Stimulated activated CD4-positive, alpha-beta T cell treated with anti-CD3 and anti-CD28 coated beads, Interleukin-2, amount 100 ng/mL, for 24 hours (primary cell): ENCODE measurements at regions not wholly inside any gene's neighbourhood (a gene's known extent, or its start where the extent isn't known, plus 50 kb on each side); places are given as distances from the start of the nearest gene placed in this dataset.

ENCODE experiments used
- DNase-seq, 2 donors: peaks; one replicate each; pipeline ENCODE4 v3.0.0-alpha.2; 2020

DNA sequence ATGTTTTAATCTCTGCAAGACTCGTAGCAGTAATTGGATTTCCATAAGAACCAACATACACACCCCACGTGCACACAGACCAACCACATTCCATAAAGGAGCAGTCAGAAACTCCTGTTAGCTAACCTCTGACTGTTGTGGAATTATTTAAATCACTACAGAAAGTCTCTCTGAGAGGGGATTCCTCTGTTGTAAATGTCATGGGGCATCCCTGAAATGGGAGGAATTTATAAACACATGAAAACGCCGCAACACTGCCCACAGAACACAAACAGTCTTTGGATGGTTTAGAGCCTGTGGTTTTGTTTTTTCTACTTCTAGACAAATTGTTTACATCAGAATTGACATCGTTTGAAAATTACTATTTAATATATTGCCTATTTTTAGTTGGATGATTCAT, 740.1 kb upstream of the GRM7 start:
- DNase-seq = no peak

DNA sequence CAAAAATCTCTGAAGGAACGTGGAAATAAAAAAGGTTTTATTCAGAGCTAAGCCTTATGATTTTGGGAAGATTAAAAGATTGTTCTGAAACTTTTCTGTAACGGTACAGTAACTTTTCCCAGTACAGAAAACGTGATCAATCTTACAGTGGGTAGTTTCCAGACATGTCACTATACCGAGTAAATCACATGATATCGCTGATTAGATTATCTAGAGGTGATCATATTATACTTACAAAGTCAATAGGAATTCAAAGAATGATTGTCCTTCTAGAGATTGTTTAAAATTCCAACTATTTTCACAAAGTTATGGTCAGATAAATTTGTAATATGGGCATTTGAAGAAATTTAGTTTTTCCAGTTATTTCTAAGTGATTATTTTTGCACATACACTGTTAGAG, 736.0 kb upstream of the GRM7 start:
- DNase-seq = no peak

DNA sequence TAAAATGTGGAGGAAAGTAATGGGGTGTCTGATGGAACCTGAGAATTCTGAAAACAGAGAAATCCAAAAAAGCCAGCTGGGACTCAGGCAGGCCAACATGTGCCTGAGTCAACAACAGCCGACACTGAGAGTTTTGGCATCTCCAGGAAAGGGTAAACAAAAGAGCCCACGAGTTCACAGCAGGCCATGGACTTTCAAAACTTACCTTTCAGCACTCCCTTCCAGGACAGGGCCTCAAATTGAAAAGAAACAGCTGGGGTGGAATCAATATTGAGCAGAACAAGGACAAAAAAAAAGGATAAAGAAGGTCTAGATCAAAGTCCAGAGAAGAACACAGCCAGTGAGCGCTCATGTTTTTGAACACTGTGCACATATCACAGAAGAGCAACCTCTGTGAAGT, 735.4 kb upstream of the GRM7 start:
- no peak for DNase-seq

DNA sequence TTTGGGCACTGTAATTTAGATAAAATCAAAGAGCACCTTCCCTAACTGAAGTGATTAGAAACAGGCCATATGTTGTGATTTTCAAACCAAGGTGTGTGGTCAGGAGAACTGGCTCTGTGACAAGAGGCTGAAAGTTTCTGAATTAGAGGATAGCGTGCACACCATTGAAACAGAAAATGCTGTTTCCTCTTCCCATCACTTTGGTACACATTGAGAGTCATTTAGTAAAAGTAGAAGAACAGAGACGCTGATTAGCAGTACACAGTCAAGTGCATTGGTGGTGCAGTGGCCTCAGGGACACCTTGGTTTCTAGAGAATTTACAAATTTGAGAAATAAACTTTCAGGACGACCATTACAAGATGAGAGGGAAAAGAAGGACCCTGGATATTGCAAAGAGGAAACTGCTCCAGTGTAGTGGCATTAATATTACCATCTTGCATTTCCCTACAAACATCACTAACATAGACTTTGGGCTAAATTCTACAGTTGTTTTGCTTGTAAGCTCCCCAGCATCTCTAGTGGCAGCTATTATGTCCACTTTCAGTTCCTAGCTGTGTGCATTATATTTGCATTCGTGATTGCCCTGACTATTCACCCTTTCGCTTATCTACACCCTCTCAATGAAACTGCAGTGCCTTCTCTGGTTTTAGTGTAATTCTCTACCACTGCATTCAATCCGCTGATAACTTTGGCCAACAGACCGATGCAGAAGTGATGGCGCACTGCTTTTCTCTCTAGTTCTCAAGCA, 728.1 kb upstream of the GRM7 start:
- no peak for DNase-seq

DNA sequence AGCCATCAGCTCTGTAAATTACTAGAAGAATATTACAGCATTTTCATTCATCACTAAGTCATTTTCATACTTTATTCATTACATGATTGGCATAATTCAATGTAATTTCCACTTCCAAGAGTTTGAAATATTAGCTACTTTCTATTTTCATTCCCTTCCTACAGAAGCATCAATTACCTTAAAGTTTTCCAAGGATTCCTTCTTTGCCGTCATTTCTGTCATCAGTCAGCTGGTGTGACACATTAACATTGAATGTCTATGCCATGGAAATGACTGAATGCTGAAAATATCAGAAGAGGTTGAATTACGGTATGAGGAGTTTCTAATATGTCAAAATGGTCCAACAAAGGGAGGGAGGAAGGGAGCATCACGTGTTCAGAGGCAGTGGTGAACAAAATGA, 718.2 kb upstream of the GRM7 start:
- no peak for DNase-seq

DNA sequence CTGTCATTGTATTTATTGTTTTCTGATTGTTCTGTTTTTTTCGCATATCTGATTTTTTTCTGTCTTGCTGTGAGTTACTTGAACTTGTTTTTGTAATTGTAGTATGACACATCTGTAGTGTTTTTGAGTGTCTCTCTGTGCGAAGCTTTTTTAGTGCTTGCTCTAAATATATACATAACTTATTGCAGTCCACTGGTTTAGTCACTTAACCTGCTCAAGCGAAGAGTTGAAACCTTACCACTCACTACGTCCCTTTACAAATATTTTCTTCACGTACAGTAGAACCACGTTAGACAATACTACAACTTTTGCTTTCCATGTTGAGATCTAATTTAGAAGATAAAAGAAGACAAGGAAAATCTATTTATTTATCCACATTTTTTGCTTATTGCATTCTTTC, 713.0 kb upstream of the GRM7 start:
- no peak for DNase-seq

DNA sequence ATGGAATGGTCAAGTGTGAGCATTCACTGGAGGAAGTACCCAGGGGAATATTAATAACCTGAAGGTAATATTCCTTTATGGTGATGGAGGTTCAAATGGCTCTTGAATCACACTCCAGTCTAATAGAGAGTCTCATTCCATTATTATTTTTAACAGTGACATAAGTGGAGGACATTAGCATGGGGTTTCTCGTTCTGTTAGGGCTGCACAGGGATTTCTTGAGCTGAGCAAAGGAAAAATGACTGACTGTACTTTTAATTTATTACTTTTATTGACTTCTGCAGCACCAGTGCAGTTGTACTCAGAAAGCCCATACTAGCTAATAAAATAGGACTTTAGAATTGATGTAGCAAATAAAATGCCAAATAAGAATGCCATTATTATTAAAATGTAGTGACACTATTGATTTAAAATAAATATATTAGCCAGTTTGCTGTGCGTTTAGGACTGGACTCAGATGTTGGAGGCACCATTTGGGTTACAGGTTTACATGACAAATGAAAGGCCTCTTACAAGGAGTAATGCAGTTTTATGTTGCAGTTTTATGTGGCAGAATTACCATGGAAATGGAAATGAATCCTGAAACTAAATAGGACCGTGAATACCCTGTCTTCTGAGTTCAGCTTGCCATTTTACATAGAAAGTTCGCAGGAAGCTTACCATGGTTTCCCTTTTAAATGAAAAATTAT, 705.1 kb upstream of the GRM7 start:
- no peak for DNase-seq

DNA sequence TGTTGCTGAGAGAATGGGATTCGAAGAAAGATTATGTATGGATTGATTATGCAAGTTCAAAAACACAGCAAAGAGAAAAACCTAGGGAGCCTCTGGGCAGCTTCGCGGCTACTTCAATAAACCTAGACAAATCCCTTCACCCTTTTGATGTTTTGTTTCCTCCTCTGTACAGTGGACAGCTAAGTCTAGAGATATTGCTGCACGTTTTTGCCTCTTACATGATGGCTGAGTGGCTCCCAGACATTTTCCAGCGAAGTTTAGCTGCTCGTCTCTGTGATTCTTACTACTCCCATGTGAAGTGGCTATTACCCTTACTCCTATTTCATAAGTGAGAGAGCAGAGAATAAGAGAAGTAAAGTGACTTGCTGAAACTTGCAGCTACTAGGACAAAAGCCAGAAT, 695.0 kb upstream of the GRM7 start:
- no peak for DNase-seq

DNA sequence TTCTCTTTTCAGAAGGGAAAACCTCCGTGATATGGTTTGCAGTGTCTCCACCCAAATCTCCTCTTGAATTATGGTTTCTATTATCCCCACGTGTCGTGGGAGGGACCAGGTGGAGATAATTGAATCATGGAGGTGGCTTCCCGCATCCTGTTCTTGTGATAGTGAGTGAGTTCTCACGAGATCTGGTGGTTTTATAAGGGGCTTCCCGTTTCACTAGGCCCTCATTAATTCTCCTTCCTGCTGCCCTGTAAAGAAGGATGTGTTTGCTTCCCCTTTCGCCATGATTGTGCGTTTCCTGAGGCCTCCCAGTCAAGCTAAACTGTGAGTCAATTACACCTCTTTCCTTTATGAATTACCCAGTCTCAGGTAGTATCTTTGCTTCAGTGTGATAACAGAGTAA, 692.7 kb upstream of the GRM7 start:
- DNase-seq = no peak

DNA sequence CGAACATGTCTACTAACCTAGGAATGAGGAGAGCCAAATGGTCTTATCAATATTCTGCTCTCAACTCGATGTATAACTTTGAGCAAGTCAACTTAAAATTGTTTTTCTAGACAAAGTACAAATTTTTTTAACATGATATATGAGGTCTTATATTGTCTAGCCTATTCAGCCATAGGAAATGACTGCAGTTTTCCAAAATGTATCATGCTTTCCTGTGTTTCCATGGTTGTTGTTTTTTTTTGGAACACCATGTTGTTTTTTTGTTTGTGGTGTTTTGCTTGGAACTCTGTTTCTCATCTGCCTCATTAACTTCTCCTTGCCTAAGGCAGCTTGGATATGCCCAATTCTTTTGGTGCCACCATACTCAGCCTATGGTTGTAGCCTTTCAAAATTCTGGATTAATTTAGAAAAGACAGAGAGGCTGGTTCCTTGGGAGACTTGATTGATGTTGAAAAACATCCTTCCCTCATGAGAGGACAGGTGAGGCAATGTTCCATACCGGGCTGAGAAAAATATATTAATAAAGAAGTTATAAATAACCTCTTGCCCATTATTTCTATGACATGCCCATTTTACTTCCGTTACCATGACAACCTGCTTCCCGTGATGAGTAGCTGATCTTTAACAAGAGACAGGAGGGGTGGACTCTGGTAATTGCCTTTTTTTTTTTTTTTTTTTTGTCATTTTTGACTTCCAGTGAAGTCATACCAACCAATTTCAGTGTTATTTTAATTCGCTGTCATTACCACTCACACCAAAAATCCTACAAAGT, 687.9 kb upstream of the GRM7 start:
- no peak for DNase-seq

DNA sequence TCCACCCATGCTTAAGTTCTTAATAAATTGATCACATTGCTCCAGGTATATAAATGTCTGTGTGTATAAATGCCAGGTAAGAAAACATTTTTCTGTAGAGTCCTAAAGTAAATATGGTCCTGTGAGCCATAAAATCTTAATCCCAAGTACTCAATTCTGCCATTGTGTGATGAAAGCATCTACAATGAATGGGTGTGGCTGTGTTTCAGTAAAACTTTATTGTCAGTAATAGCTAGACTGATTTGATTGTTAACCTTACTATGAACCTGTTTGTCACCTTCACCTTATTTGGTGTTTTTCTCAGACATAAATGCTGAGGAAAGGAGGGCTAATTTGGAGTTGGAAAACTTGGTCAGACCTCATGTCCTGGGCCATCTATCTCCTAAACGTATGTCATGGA, 683.5 kb upstream of the GRM7 start:
- no peak for DNase-seq

DNA sequence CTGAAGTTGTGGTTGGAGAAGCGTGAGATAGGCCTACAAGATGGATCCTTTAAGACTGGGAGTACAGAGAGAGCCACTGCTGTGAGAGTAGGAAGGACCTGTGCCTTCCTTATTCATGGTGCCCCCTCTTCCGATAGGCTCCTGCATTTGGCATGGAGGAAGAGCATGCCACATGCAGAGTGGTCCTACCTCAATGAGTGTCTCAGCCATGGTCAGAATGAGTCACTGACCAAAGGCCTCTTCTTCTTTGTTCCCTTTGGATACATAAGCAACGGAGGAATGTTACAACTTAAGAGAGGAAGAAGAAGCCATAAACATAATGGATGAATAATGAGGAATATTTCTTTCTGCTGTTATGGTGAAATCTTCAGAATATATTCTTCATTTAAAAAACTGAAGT, 681.2 kb upstream of the GRM7 start:
- no peak for DNase-seq

DNA sequence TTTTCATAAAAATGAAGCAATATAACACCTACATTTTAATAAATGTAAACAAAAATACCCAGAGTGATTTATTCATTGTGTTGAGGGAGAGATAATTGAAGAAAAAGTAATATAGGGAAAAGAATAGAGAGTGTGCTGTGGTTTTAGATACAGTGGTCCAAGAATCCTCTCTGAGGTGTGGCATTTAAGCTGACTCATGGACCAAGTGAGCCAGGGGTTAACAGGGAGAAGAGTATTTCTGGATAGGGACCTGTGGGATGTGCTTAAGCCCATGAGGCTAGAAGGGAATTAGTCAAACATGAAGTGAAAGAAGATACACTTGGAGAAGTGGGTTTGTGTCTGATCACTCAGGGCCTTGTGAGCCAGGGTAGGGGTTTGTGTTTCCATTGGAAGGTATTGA, 680.7 kb upstream of the GRM7 start:
- DNase-seq = no peak

DNA sequence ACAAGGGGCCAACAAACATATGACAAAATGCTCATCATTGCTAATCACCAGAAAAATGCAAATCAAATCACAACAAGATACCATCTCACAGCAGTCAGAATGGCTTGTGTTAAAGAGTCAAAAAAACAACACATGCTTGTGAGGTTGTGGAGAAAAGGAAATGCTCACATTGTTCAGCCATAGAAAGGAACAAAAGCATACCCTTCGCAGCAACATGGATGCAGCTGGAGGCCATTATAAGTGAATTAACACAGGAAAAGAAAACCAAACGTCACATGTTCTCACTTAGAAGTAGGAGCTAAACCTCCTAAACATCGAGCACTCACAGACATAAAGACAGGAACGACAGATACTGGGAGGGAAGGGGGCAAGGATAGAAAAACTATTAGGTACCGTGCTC, 678.4 kb upstream of the GRM7 start:
- no peak for DNase-seq

DNA sequence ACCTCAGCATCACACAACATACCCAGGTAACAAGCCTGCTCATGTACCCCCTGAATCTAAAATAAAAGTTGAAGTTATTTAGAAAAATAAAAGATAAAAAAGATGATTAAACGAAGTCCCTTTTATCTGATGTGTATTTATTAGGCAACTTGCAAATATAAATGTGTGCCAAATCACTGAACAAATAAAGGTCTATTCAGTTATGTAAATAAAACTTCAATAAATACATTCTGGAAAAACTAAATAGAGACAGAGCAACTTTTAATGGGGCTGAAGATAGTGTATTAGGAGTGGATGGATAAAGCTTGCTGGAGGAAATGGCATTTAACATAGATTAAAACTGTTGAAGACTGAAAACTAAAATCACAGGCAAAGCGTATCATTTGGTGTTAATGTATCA, 678.0 kb upstream of the GRM7 start:
- no peak for DNase-seq

DNA sequence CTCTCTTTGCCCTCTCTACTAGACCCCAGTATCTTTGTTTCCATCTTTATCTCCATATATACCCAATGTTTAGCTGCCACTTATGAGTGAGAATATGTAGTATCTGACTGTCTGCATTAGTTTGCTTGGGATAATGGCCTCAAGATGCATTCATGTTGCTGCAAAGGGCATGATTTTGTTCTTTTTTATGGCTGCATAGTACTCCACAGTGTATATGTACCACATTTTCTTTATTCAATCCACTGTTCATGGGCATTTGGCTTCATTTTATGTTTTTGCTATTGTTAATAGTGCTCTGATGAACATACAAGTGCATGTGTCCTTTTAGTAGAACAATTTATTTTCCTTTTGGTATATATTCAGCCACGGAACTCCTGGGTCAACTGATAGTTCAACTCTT, 671.5 kb upstream of the GRM7 start:
- no peak for DNase-seq

DNA sequence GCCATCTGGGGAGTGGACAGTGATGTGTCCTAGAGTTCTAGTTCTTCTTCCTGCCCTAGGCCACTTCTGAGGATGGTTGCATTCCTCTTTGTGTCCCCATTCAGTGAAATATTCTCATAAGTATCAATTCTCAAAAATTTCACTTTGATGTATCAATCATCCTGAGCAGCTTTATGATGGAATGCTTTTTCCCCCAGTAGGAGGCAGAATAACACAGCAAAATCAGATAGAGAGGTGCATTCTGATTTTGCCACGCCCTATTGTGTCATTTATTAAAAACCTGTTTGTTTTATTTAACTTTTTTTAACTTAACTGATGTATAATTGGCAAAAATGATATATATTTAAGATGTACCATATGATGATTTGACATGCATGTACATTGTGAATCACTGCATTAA, 656.0 kb upstream of the GRM7 start:
- no peak for DNase-seq

DNA sequence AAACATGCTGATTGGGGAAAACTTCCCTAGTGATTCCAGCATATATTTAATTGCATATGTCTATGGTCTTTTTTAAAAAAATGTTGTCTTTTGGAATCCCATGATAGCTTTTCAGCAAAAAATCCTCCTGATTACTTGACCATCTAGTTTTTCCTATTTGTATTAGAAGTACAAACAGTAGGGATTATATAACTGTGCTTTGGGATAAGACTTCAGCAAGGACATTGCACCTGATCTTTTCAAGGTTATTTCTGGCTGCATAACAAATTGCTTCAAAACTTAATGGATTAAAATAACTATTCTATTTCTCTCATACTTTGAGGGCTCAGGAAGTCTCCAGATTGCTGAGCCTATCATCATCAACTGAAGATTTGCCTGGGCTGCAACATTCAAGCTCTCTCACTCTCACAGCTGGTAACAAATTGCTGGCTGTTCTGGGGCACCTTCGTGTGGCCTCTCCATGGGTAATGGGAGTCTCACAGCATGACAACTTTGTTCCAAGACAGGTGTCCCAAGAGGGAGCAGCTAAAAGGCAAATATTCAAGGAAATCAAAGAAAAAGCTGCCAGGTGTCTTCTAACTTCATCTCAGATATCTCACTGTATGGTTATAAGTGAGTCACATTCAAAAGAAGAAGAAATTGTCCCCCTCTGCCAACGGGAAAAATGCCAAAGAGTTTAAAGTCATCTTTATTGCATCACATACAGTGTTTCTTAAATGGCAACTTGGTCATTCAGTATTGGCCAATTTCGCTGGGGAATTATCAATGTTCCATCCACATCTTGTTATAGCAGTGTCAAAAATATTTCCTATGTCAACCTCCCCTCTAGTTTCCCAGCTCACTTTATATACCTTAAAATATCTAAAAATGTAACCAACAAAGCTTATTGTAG, 644.5 kb upstream of the GRM7 start:
- DNase-seq = no peak

DNA sequence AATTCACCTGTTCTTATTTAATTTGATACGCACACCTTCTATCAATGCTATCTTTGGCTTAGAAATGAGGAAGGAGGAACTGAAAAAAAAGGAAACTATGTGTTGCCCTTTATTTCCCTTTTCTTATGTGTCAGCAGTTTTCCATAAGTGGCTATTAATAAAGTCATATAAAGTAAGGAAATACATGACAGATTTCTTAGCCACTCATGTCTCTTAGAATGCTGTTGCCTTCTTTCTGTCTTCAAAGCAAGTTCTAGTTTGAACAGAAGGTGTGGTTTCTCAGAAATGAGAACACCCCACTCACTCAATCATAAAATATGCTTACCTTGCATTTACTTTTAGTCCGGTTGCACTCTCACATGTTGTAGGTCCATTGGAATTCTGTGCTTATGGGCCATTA, 640.5 kb upstream of the GRM7 start:
- DNase-seq = no peak

DNA sequence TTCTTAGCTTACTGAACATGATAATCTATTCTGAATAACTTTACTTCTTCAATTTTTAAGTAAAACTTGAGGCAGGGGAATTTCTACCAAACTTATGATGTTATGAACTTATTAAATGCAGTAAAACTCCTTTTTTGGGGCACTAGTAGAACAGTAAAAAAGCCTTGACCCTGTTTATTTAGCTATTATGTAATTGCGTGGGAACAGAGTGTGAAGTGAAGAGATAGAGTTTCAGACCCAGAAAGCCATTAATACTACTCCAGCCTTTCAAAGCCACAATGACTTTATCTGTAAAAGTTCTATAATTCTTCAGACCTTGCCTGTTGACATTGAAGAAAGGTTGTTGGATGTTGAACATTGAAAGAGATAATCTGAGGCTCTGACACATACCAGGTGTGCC, 638.8 kb upstream of the GRM7 start:
- no peak for DNase-seq

DNA sequence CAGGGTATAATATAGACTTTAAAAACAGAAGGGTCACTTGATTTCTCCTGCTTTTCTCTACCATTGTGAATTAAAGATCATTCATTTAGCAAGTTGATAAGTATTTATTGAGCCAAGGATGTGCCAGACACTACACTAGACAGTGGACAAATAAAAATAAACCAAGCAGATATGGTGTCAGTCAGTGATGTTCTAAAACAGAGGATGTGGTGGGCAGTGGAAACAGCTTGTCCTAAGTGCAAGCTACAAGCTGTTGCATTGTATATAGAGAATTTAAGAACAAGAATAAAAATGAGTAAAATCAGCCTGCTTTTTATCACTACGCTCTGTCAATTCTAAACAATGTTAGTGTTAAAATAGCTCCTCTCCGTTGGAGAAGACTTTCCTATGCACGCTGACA, 637.3 kb upstream of the GRM7 start:
- no peak for DNase-seq

DNA sequence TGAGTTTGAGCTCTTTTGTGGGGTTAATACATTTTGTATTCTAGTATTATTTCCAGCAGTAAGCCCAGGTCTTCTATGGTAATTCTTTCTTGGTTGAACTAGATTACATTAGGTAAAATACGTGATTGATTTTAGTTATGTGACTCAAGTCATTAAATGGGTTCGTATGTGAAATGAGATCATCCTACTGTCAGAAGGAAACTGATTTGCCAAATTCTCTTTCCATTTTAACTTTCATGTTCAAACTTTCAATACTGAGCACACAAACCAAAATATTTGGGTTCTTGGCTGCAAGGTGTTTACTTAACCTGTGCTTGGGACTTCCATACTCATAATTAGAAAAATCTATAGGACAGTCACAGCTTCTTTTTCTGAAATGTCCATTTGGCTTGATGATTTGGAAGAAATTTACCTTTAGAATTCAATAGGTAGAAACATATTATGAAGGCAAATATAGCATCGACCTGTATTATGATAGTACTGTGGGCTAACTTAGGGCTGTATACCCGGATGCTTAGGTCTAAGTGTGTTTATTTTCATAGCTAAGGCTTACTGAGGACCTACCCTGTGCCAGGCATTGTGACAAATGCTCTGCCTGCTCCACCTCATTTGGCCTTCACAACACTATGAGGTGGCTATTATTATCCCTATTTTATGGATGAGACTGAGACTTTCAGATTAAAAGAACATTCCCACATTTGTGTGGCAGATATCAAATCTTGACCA, 631.8 kb upstream of the GRM7 start:
- DNase-seq = no peak
